CD4-positive, alpha-beta memory T cell (primary cell): ENCODE measurements at regions not wholly inside any gene's neighbourhood (a gene's known extent, or its start where the extent isn't known, plus 50 kb on each side); places are given as distances from the start of the nearest gene placed in this dataset.
"Not testable (repeated sequence)": the region's sequence is repeated elsewhere in the genome, so short reads cannot be mapped to it uniquely, and the experiment has no call there.

Experiments
- CTCF ChIA-PET: fragments of 350-600 bp; sonication (Branson Sonifier 250); formaldehyde crosslinking; loops from one replicate; lab custom pipeline; 2021; ENCODE audit warnings: inconsistent platforms; ENCODE audit not compliant: partially characterized antibody; lab: Charles Lee
- POLR2A ChIA-PET: fragments of 350-600 bp; sonication (Branson Sonifier 250); formaldehyde crosslinking; loops from one replicate; lab custom pipeline; 2021; ENCODE audit not compliant: partially characterized antibody; lab: Charles Lee
- DNase-seq, 5 donors: peaks; one replicate each; pipeline versions ENCODE4 v3.0.0 to v3.0.0-alpha.2; 2020 to 2022; ENCODE audit warnings: mixed read lengths in 1 of 5
- H3K27ac ChIP-seq: one replicate; pipeline ENCODE4 v1.7.0; 2013; ENCODE audit warnings: low read depth, low read length
- H3K27me3 ChIP-seq: 2 replicates; pipeline ENCODE4 v1.7.0; 2013; ENCODE audit warnings: mild to moderate bottlenecking, low read length, moderate library complexity; ENCODE audit not compliant: insufficient read depth
- H3K36me3 ChIP-seq: 2 replicates; pipeline ENCODE4 v1.7.0; 2013; ENCODE audit warnings: mild to moderate bottlenecking, low read length, moderate library complexity; ENCODE audit not compliant: insufficient read depth
- H3K4me1 ChIP-seq: 2 replicates; pipeline ENCODE4 v1.7.0; 2013; ENCODE audit warnings: mild to moderate bottlenecking, low read length, moderate library complexity; ENCODE audit not compliant: insufficient read depth
- H3K4me3 ChIP-seq, 2 donors: one replicate each; pipeline ENCODE4 v1.7.0; 2013; ENCODE audit warnings: low read length in 2 of 2, mild to moderate bottlenecking in 1 of 2
- H3K9me3 ChIP-seq, 2 donors: one replicate each; pipeline ENCODE4 v1.7.0; 2013; ENCODE audit warnings: low read length in 2 of 2, control low read depth in 1 of 2; ENCODE audit not compliant: control insufficient read depth in 1 of 2
- H3K27ac Mint-ChIP-seq, 7 donors: one replicate each; pipeline ENCODE4 v1.8.0; 2020 to 2021; ENCODE audit warnings: mixed read lengths in 7 of 7, mild to moderate bottlenecking in 6 of 7, inconsistent platforms in 3 of 7, moderate library complexity in 3 of 7
- H3K27me3 Mint-ChIP-seq, 2 donors: one replicate each; pipeline ENCODE4 v1.8.0; 2020 to 2021; ENCODE audit warnings: mixed read lengths in 2 of 2
- H3K36me3 Mint-ChIP-seq, 2 donors: one replicate each; pipeline ENCODE4 v1.8.0; 2020 to 2021; ENCODE audit warnings: mixed read lengths in 2 of 2, inconsistent platforms in 1 of 2, mild to moderate bottlenecking in 1 of 2
- H3K4me1 Mint-ChIP-seq, 4 donors: one replicate each; pipeline ENCODE4 v1.8.0; 2020 to 2021; ENCODE audit warnings: mixed read lengths in 4 of 4, mild to moderate bottlenecking in 1 of 4
- H3K4me3 Mint-ChIP-seq, 8 donors: one replicate each; pipeline ENCODE4 v1.8.0; 2020 to 2021; ENCODE audit warnings: mixed read lengths in 8 of 8, mild to moderate bottlenecking in 7 of 8, moderate library complexity in 6 of 8, inconsistent platforms in 3 of 8
- H3K9me3 Mint-ChIP-seq, 8 donors: one replicate each; pipeline ENCODE4 v1.8.0; 2020 to 2021; ENCODE audit warnings: mixed read lengths in 8 of 8, mild to moderate bottlenecking in 5 of 8, inconsistent platforms in 3 of 8, moderate library complexity in 1 of 8
- intact Hi-C: fragments of 100-400 bp; cut with micrococcal nuclease; formaldehyde crosslinking; loops from one replicate; pipeline ENCODE4 v1.15.1; 2023

DNA sequence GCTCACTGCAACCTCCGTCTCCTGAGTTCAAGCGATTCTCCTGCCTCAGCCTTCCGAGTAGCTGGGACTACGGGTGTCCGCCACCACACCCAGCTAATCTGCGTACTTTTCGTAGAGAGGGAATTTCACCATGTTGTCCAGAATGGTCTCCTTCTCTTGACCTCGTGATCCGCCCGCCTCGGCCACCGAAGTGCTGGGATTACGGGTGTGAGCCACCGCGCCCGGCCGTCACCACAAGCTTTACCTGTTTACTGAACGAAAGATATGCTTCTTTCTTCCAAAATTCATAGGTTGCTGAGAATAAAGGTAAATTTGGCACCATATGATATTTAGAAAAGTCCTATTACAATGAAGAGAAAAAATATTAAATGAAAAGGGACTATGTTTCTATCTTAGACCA lies 333.5 kb upstream of the EPHA6 start:
- POLR2A ChIA-PET, result no interaction called here
- no peaks in the 10 kb centered on the region for H3K27me3 Mint-ChIP-seq
- no peaks in the 10 kb centered on the region for H3K36me3 ChIP-seq

DNA sequence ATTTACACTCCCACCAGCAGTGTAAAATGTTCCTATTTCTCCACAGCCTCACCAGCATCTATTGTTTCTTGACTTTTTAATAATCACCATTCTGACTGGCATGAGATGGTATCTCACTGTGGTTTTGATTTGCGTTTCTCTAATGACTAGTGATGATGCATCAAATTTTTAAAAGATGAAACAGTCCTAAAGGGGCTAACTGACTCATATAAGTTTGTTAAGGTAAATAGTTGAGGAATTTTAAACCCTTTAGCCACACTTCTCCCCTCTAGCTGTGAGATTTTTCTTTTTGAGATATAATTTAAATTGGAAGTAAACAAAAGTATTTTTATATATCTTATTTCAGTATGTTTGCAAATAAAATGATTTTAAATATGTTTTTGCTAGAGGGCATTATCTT lies 331.2 kb upstream of the EPHA6 start:
- H3K4me3 ChIP-seq, H3K27me3 Mint-ChIP-seq, H3K4me3 Mint-ChIP-seq, DNase-seq, H3K27ac Mint-ChIP-seq, H3K4me1 ChIP-seq, POLR2A ChIA-PET, H3K27me3 ChIP-seq, H3K36me3 ChIP-seq, H3K27ac ChIP-seq, H3K36me3 Mint-ChIP-seq, H3K9me3 ChIP-seq, H3K4me1 Mint-ChIP-seq, intact Hi-C loops: not testable (repeated sequence)
- CTCF ChIA-PET, result interaction anchor here (0.9 kb wide), 1 partner anchor 11 kb away, joined by 3 read pairs; no protein-coding TSS in a partner anchor
- peaks cover 0 to 10% (median under 1%) of the 10 kb centered on the region in 8 donors for H3K9me3 Mint-ChIP-seq

More for the DNA sequence above, 333.5 kb upstream of the EPHA6 start:
- no peak for DNase-seq
- Mint-ChIP-seq H3K4me3 (no peak overlapping the region), H3K4me1 (no peaks in the 10 kb centered on the region), H3K9me3 (peaks cover 0 to 3% (median 0%) of the 10 kb centered on the region in 8 donors), H3K27ac (no peak overlapping the region), H3K36me3 (no peaks in the 10 kb centered on the region)
- no peaks in the 10 kb centered on the region for H3K4me1 ChIP-seq
- no peaks in the 10 kb centered on the region for H3K9me3 ChIP-seq
- no peaks in the 10 kb centered on the region for H3K27me3 ChIP-seq
- CTCF ChIA-PET, result no interaction called here
- no peak overlapping the region for H3K27ac ChIP-seq
- no peak overlapping the region for H3K4me3 ChIP-seq
- intact Hi-C loops, result no loop called here

GRCh38 chr3:96483781-96484180 lies 330.6 kb upstream of the EPHA6 start:
- Histone ChIP-seq H3K27me3 (no peaks in the 10 kb centered on the region), H3K27ac (no peak overlapping the region), H3K4me3 (no peak overlapping the region), H3K36me3 (no peaks in the 10 kb centered on the region), H3K4me1 (no peaks in the 10 kb centered on the region), H3K9me3 (no peaks in the 10 kb centered on the region)
- H3K27me3 Mint-ChIP-seq, result no peaks in the 10 kb centered on the region
- intact Hi-C loops, result no loop called here
- peaks cover 0 to 11% (median 1%) of the 10 kb centered on the region in 8 donors for H3K9me3 Mint-ChIP-seq
- no peaks in the 10 kb centered on the region for H3K36me3 Mint-ChIP-seq
- H3K4me1 Mint-ChIP-seq, result no peaks in the 10 kb centered on the region
- CTCF ChIA-PET, result interaction anchor here (0.9 kb wide), 1 partner anchor 11 kb away, joined by 3 read pairs; no protein-coding TSS in a partner anchor
- POLR2A ChIA-PET, result no interaction called here
- no peak for DNase-seq
- no peak overlapping the region for H3K4me3 Mint-ChIP-seq
- no peak overlapping the region for H3K27ac Mint-ChIP-seq

DNA sequence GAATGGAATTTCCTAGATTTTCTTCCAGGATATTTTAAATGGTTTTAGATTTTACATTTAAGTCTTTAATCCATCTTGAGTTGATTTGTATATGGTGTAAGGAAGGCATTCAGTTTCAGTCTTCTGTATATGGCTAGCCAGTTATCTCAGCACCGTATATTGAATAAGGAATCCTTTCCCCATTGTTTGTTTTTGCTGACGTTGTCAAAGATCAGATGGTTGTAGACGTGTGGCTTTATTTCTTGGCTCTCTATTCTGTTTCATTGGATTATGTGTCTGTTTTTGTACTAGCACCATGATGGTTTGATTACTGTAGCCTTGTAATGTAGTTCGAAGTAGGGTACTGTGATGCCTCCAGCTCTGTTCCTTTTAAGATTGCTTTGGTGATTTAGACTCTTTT lies 325.7 kb upstream of the EPHA6 start:
- Histone ChIP-seq H3K27ac (no peak overlapping the region), H3K4me1 (no peaks in the 10 kb centered on the region), H3K9me3 (no peaks in the 10 kb centered on the region), H3K27me3 (no peaks in the 10 kb centered on the region), H3K4me3 (no peak overlapping the region), H3K36me3 (no peaks in the 10 kb centered on the region)
- DNase-seq, result no peak
- CTCF ChIA-PET, result no interaction called here
- H3K4me3 Mint-ChIP-seq, result no peak overlapping the region
- POLR2A ChIA-PET, result no interaction called here
- no peaks in the 10 kb centered on the region for H3K36me3 Mint-ChIP-seq
- H3K9me3 Mint-ChIP-seq, result peaks cover 2 to 18% (median 6%) of the 10 kb centered on the region in 8 donors
- H3K27me3 Mint-ChIP-seq, result no peaks in the 10 kb centered on the region
- no peaks in the 10 kb centered on the region for H3K4me1 Mint-ChIP-seq
- intact Hi-C loops, result no loop called here
- no peak overlapping the region for H3K27ac Mint-ChIP-seq

DNA sequence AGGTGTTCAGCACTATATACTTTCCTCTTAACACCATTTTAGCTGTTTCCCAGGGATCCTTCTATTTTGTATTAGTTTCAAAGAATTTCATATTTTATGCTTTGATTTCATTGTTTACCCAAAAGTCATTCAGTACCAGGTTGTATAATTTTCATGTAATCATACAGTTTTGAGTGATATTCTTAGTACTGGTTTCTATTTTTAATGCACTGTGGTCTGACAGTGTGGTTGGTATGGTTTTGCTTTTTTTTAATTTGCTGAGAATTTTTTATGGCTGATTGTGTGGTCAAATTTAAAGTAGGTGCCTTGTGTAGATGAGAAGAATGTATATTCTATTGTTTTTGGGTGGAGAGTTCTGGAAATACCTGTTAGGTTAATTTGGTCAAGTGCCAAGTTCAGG lies 323.4 kb upstream of the EPHA6 start:
- Histone ChIP-seq H3K27me3 (no peaks in the 10 kb centered on the region), H3K9me3 (no peaks in the 10 kb centered on the region), H3K27ac (no peak overlapping the region), H3K36me3 (no peaks in the 10 kb centered on the region), H3K4me1 (no peaks in the 10 kb centered on the region), H3K4me3 (no peak overlapping the region)
- Mint-ChIP-seq H3K9me3 (peaks cover 2 to 18% (median 8%) of the 10 kb centered on the region in 8 donors), H3K4me1 (no peaks in the 10 kb centered on the region), H3K27ac (no peak overlapping the region), H3K27me3 (no peaks in the 10 kb centered on the region), H3K36me3 (no peaks in the 10 kb centered on the region), H3K4me3 (no peak overlapping the region)
- DNase-seq, result no peak
- POLR2A ChIA-PET, result no interaction called here
- intact Hi-C loops, result no loop called here
- CTCF ChIA-PET, result no interaction called here

DNA sequence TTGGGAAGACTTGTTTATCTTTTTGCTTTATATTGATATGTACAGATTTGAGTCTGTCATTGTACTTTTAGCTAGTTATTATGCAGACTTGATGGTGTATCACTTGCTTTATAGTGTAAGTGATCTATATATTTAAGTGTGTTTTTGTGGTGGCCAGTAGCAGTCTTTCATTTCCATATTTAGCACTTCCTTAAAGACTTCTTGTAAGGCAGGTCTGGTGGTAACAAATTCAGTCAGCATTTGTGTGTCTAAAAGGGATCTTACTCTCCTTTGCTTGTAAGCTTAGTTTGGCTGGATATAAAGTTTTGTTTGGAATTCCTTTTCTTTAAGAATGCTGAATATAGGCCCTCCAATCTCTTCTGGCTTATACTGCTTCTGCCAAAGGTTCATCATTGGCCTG lies 322.5 kb upstream of the EPHA6 start:
- Mint-ChIP-seq H3K4me1 (no peaks in the 10 kb centered on the region), H3K4me3 (no peak overlapping the region), H3K27ac (no peak overlapping the region), H3K27me3 (no peaks in the 10 kb centered on the region), H3K9me3 (peaks cover 5 to 19% (median 9%) of the 10 kb centered on the region in 8 donors), H3K36me3 (no peaks in the 10 kb centered on the region)
- Histone ChIP-seq H3K9me3 (no peaks in the 10 kb centered on the region), H3K36me3 (no peaks in the 10 kb centered on the region), H3K4me3 (no peak overlapping the region), H3K27me3 (no peaks in the 10 kb centered on the region), H3K4me1 (no peaks in the 10 kb centered on the region), H3K27ac (no peak overlapping the region)
- CTCF ChIA-PET, result no interaction called here
- intact Hi-C loops, result no loop called here
- DNase-seq, result no peak
- POLR2A ChIA-PET, result no interaction called here

DNA sequence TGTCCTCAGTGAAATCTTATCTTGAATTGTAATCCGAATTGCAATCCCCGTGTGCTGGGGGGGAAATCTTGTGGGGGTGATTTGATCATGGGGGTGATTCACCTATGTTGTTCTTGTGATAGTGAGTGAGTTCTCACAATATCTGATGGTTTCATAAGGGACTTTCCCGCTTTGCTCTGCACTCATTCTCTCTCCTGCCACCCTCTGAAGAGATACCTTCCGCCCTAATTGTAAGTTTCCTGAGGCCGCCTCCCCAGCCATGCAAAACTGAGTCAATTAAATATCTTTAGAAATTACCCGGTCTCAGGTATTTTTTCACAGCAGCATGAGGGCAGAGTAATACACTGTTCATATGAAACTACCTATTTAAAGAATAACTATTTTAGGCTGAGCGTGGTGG lies 304.1 kb upstream of the EPHA6 start:
- no peak for DNase-seq
- Mint-ChIP-seq H3K4me3 (no peak overlapping the region), H3K27me3 (no peaks in the 10 kb centered on the region), H3K9me3 (peaks cover 0 to 9% (median 2%) of the 10 kb centered on the region in 8 donors), H3K27ac (no peak overlapping the region), H3K4me1 (no peaks in the 10 kb centered on the region), H3K36me3 (no peaks in the 10 kb centered on the region)
- Histone ChIP-seq H3K4me3 (no peak overlapping the region), H3K4me1 (no peaks in the 10 kb centered on the region), H3K27ac (no peak overlapping the region), H3K9me3 (no peaks in the 10 kb centered on the region), H3K36me3 (no peaks in the 10 kb centered on the region), H3K27me3 (no peaks in the 10 kb centered on the region)
- intact Hi-C loops, result no loop called here
- POLR2A ChIA-PET, result no interaction called here
- CTCF ChIA-PET, result no interaction called here

DNA sequence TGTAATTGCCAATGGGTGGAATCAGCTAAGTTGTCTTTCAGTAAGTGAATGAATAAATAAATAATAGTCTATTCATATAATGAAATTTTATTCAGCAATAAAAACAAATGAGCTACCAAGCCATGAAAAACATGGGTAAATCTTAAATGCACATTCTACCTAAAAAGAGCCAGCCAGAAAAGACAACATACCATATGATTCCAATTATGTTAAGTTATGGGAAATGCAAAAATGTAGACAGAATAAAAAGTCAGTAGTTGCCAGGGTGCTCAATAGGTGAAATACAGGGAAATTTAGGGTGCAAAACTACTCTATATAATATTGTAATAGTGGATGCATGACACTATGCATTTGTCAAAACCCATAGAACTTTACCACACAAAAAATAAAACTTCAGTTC lies 277.2 kb upstream of the EPHA6 start:
- Histone ChIP-seq H3K4me3 (no peak overlapping the region), H3K27ac (no peak overlapping the region), H3K4me1 (no peaks in the 10 kb centered on the region), H3K27me3 (no peaks in the 10 kb centered on the region), H3K9me3 (no peaks in the 10 kb centered on the region), H3K36me3 (no peaks in the 10 kb centered on the region)
- ChIA-PET POLR2A (no interaction called here), CTCF (no interaction called here)
- Mint-ChIP-seq H3K9me3 (peaks cover 0 to 7% (median 4%) of the 10 kb centered on the region in 8 donors), H3K27ac (no peak overlapping the region), H3K4me1 (no peaks in the 10 kb centered on the region), H3K27me3 (no peaks in the 10 kb centered on the region), H3K36me3 (no peaks in the 10 kb centered on the region), H3K4me3 (no peak overlapping the region)
- intact Hi-C loops, result no loop called here
- DNase-seq, result no peak
